Left hindlimb (tissue), 1 donor: ENCODE measurements at regions not wholly inside any gene's neighbourhood (a gene's known extent, or its start where the extent isn't known, plus 50 kb on each side); places are given as distances from the start of the nearest gene placed in this dataset.
"Not testable (repeated sequence)": the region's sequence is repeated elsewhere in the genome, so short reads cannot be mapped to it uniquely, and the experiment has no call there.

Experiments used
- DNase-seq: peaks from one replicate; pipeline ENCODE4 v3.0.0-alpha.2; 2018

- no peak for DNase-seq
Measured at GRCh38 chr2:51960281-51960680, 928.3 kb upstream of the NRXN1 start.

GRCh38 chr2:51959696-51960095, 927.8 kb upstream of the NRXN1 start:
- DNase-seq: no peak

GRCh38 chr2:51953931-51954330, 922.0 kb upstream of the NRXN1 start:
- DNase-seq: no peak

GRCh38 chr2:51921076-51921475, 889.1 kb upstream of the NRXN1 start:
- DNase-seq: no peak

- DNase-seq: no peak
Measured at GRCh38 chr2:51920509-51920908, 888.6 kb upstream of the NRXN1 start.

- no peak for DNase-seq
Measured at GRCh38 chr2:51919395-51919794, 887.5 kb upstream of the NRXN1 start.

- no peak for DNase-seq
Measured at GRCh38 chr2:51918113-51918512, 886.2 kb upstream of the NRXN1 start.

GRCh38 chr2:51903728-51904127, 871.8 kb upstream of the NRXN1 start:
- no peak for DNase-seq

- no peak for DNase-seq
Measured at GRCh38 chr2:51899643-51900042, 867.7 kb upstream of the NRXN1 start.

- not testable (repeated sequence) for DNase-seq
Measured at GRCh38 chr2:51894584-51894983, 862.7 kb upstream of the NRXN1 start.

- no peak for DNase-seq
Measured at GRCh38 chr2:51888120-51888519, 856.2 kb upstream of the NRXN1 start.

- DNase-seq: no peak
Measured at GRCh38 chr2:51881673-51882072, 849.7 kb upstream of the NRXN1 start.

GRCh38 chr2:51880153-51880552, 848.2 kb upstream of the NRXN1 start:
- DNase-seq: no peak

GRCh38 chr2:51866361-51866760, 834.4 kb upstream of the NRXN1 start:
- DNase-seq: no peak

GRCh38 chr2:51859260-51859659, 827.3 kb upstream of the NRXN1 start:
- DNase-seq: no peak

GRCh38 chr2:51855683-51856082, 823.8 kb upstream of the NRXN1 start:
- DNase-seq: no peak

- DNase-seq: no peak
Measured at GRCh38 chr2:51846796-51847195, 814.9 kb upstream of the NRXN1 start.

GRCh38 chr2:51846018-51846417, 814.1 kb upstream of the NRXN1 start:
- DNase-seq: no peak

GRCh38 chr2:51844596-51844995, 812.7 kb upstream of the NRXN1 start:
- no peak for DNase-seq

- no peak for DNase-seq
Measured at GRCh38 chr2:51829477-51829876, 797.5 kb upstream of the NRXN1 start.

- DNase-seq: no peak
Measured at GRCh38 chr2:51825823-51826222, 793.9 kb upstream of the NRXN1 start.

GRCh38 chr2:51813247-51813646, 781.3 kb upstream of the NRXN1 start:
- DNase-seq: no peak

GRCh38 chr2:51812138-51812866, 780.4 kb upstream of the NRXN1 start:
- no peak for DNase-seq

- DNase-seq: no peak
Measured at GRCh38 chr2:51810197-51810596, 778.3 kb upstream of the NRXN1 start.

GRCh38 chr2:51807229-51807628, 775.3 kb upstream of the NRXN1 start:
- no peak for DNase-seq
